ENCODE measurements at regions not wholly inside any gene's neighbourhood (a gene's known extent, or its start where the extent isn't known, plus 50 kb on each side); places are given as distances from the start of the nearest gene placed in this dataset.
"Not testable (repeated sequence)": the region's sequence is repeated elsewhere in the genome, so short reads cannot be mapped to it uniquely, and the experiment has no call there.

DNA sequence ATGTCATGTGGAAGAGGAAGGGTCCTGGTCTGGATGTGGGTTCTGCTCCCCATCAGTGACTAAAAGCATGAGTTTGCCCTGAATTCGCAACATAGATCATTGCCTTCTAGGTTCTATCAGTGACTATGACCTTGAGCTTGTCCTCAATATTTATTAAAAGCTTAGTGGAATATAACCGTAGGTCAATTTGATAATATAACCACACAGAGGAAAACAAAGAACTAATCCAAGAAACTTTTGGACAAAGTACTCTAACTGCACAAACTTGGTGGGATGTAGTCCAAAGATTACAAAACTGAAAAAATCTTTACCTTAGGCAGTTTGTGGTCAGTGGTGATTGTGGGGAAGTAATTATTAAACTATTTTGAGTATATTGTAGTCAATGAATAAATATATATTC is 152.9 kb downstream of the CYP26A1 start:
- no peaks in the 10 kb centered on the region for H3K4me1 Mint-ChIP-seq (ENCODE audit: unreplicated experiment)
- H3K9me3 Mint-ChIP-seq (ENCODE audit: unreplicated experiment), result peaks cover 4% of the 10 kb centered on the region

DNA sequence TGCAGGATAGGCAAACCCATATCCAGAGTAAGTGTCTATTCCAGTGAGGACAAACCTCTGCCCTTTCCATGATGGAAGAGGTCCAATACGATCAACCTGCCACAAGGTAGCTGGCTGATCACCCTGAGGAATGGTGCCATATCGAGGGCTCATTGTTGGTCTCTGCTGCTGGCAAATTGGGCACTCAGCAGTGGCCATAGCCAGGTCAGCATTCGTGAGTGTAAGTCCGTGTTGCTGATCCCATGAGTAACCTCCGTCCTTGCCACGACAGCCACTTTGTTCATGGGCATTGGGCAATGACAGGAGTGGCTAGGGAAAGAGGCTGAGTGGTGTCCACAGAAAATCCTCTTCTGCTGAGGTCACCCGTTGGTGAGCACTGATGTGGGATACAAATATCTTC is 156.9 kb downstream of the CYP26A1 start:
- not testable (repeated sequence) for H3K4me1 Mint-ChIP-seq (ENCODE audit: unreplicated experiment); H3K27ac Mint-ChIP-seq (ENCODE audit: unreplicated experiment); H3K36me3 Mint-ChIP-seq (ENCODE audit: unreplicated experiment); H3K27me3 Mint-ChIP-seq (ENCODE audit: unreplicated experiment); H3K4me3 Mint-ChIP-seq (ENCODE audit: unreplicated experiment); H3K9me3 Mint-ChIP-seq (ENCODE audit: unreplicated experiment); DNase-seq (ENCODE audit: extremely low spot score, unreplicated experiment)

More for the DNA sequence above, 152.9 kb downstream of the CYP26A1 start:
- DNase-seq (ENCODE audit: extremely low spot score, unreplicated experiment), result no peak
- TF ChIP-seq, protein P1, sequence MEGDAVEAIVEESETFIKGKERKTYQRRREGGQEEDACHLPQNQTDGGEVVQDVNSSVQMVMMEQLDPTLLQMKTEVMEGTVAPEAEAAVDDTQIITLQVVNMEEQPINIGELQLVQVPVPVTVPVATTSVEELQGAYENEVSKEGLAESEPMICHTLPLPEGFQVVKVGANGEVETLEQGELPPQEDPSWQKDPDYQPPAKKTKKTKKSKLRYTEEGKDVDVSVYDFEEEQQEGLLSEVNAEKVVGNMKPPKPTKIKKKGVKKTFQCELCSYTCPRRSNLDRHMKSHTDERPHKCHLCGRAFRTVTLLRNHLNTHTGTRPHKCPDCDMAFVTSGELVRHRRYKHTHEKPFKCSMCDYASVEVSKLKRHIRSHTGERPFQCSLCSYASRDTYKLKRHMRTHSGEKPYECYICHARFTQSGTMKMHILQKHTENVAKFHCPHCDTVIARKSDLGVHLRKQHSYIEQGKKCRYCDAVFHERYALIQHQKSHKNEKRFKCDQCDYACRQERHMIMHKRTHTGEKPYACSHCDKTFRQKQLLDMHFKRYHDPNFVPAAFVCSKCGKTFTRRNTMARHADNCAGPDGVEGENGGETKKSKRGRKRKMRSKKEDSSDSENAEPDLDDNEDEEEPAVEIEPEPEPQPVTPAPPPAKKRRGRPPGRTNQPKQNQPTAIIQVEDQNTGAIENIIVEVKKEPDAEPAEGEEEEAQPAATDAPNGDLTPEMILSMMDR (IDR thresholded peaks at IDR 0.05), result no peak
- Mint-ChIP-seq H3K36me3 (ENCODE audit: unreplicated experiment) (no peaks in the 10 kb centered on the region), H3K4me3 (ENCODE audit: unreplicated experiment) (no peak overlapping the region), H3K27ac (ENCODE audit: unreplicated experiment) (no peak overlapping the region), H3K27me3 (ENCODE audit: unreplicated experiment) (no peaks in the 10 kb centered on the region)

DNA sequence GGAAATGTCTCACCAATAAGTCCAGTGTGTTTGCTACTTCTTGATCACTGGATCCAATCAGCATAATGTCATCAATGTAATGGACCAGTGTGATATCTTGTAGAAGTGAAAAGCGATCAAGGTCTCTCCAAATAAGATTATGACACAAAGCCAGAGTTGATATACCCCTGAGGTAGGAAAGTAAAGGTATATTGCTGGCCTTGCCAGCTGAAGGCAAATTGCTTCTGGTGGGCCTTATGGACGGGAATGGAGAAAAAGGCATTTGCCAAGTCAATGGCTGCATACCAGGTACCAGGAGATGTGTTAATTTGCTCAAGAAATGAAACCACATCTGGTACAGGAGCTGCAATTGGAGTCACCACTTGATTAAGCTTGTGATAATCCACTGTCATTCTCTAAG is 158.5 kb downstream of the CYP26A1 start:
- H3K9me3 Mint-ChIP-seq (ENCODE audit: unreplicated experiment); H3K4me3 Mint-ChIP-seq (ENCODE audit: unreplicated experiment); H3K27ac Mint-ChIP-seq (ENCODE audit: unreplicated experiment); H3K4me1 Mint-ChIP-seq (ENCODE audit: unreplicated experiment); DNase-seq (ENCODE audit: extremely low spot score, unreplicated experiment); H3K36me3 Mint-ChIP-seq (ENCODE audit: unreplicated experiment); H3K27me3 Mint-ChIP-seq (ENCODE audit: unreplicated experiment): not testable (repeated sequence)

DNA sequence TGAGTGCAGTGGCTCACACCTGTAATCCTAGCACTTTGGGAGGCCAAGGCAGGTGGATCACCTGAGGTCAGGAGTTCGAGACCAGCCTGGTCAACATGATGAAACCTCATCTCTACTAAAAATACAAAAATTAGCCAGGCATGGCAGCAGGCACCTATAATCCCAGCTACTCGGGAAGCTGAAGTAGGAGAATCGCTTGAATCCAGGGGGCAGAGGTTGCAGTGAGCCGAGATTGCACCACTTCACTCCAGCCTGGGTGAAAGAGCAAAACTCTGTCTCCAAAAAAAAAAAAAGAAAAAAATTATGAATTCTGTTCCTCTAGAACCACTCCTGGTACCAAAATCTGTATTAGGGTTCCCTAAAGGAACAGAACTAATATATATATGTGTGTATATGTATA is 161.2 kb downstream of the CYP26A1 start:
- H3K9me3 Mint-ChIP-seq (ENCODE audit: unreplicated experiment); H3K36me3 Mint-ChIP-seq (ENCODE audit: unreplicated experiment); DNase-seq (ENCODE audit: extremely low spot score, unreplicated experiment); H3K27me3 Mint-ChIP-seq (ENCODE audit: unreplicated experiment); H3K4me3 Mint-ChIP-seq (ENCODE audit: unreplicated experiment); H3K27ac Mint-ChIP-seq (ENCODE audit: unreplicated experiment): not testable (repeated sequence)
- peaks cover 19% of the 10 kb centered on the region for H3K4me1 Mint-ChIP-seq (ENCODE audit: unreplicated experiment)

DNA sequence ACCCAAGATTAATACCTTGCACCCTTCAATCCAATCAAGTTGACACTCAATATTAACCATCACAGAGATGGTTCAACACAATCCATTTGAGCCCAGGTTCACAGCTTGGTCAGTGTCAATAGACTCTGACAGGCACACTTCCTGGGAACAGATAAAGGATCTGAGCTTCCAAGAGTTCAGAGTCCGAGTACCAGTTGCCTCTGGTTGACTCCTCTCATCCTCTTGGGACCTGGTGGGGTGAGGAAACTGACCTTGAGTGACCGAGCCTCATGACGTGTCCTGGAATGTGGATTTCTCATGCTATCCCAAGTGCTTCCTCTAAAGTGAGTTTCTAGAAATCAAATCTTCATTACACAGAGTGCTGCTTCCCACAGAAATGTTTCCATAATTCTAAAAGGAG is 162.0 kb downstream of the CYP26A1 start:
- no peaks in the 10 kb centered on the region for H3K9me3 Mint-ChIP-seq (ENCODE audit: unreplicated experiment)
- peaks cover 19% of the 10 kb centered on the region for H3K4me1 Mint-ChIP-seq (ENCODE audit: unreplicated experiment)
- TF ChIP-seq, protein P1 (IDR thresholded peaks at IDR 0.05), result no peak
- H3K27ac Mint-ChIP-seq (ENCODE audit: unreplicated experiment), result no peak overlapping the region
- H3K27me3 Mint-ChIP-seq (ENCODE audit: unreplicated experiment), result peaks cover 3% of the 10 kb centered on the region
- DNase-seq (ENCODE audit: extremely low spot score, unreplicated experiment), result no peak
- no peak overlapping the region for H3K4me3 Mint-ChIP-seq (ENCODE audit: unreplicated experiment)
- H3K36me3 Mint-ChIP-seq (ENCODE audit: unreplicated experiment), result no peaks in the 10 kb centered on the region

DNA sequence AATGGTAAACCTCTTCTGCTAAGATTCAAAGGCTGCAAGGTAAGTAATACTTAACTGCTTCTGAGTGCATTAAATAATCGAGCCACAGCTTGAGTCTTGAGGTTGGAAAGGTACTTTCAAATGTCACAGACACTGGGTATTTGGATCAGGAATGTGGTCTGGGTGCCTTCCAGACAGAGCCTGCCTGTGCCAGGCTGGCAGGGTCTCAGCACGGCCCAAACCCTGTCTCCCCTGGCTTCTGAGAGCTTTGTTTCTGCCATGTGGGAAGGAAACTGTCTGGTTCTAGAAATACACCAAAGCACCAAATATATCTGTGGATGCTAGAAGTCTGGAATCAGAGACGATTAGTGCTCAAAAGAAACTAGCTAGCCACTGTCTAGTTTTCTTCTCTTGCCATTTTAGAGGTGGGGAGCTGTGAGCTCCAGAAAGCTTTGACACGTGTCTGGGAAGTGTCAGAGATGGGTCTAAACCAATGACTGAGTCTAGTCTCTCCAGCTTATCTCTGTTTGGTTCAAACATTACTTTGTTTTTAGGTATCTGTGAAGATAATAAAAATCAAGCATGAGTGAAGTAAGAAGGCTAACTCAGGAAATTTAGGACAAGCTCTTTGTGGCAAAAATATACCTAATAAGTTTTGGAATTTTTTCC is 162.8 kb downstream of the CYP26A1 start:
- Mint-ChIP-seq H3K27ac (ENCODE audit: unreplicated experiment) (no peak overlapping the region), H3K27me3 (ENCODE audit: unreplicated experiment) (peaks cover 3% of the 10 kb centered on the region), H3K4me3 (ENCODE audit: unreplicated experiment) (no peak overlapping the region), H3K36me3 (ENCODE audit: unreplicated experiment) (no peaks in the 10 kb centered on the region), H3K4me1 (ENCODE audit: unreplicated experiment) (peaks cover 19% of the 10 kb centered on the region), H3K9me3 (ENCODE audit: unreplicated experiment) (no peaks in the 10 kb centered on the region)
- no peak for DNase-seq (ENCODE audit: extremely low spot score, unreplicated experiment)
- TF ChIP-seq, protein P1 (IDR thresholded peaks at IDR 0.05), result no peak
